MM.1S (cell line): ENCODE measurements at regions not wholly inside any gene's neighbourhood (a gene's known extent, or its start where the extent isn't known, plus 50 kb on each side); places are given as distances from the start of the nearest gene placed in this dataset.

ENCODE experiments used
- DNase-seq: peaks from one replicate; pipeline ENCODE4 v3.0.0-alpha.2; 2015
- H2AFZ ChIP-seq: fragments of 300-600 bp; sonication (generic); 2 replicates; pipeline ENCODE4 v1.6.0; 2016; ENCODE audit warnings: antibody characterized with exemption, low read length
- H3F3A ChIP-seq: fragments of 300-600 bp; sonication (generic); 2 replicates; pipeline ENCODE4 v1.6.1; 2016; ENCODE audit warnings: mild to moderate bottlenecking, antibody characterized with exemption, low read length, moderate library complexity, mixed read lengths; ENCODE audit not compliant: insufficient read depth
- H3K27ac ChIP-seq: fragments of 300-600 bp; sonication (generic); 2 replicates; pipeline ENCODE4 v1.5.1; 2016; ENCODE audit warnings: mild to moderate bottlenecking, low read length
- H3K27me3 ChIP-seq: fragments of 300-600 bp; sonication (generic); replicated peaks from 2 replicates; pipeline ENCODE4 v1.6.0; 2016; ENCODE audit warnings: low read length; ENCODE audit not compliant: insufficient read depth
- H3K36me3 ChIP-seq: fragments of 300-600 bp; sonication (generic); replicated peaks from 2 replicates; pipeline ENCODE4 v1.6.1; 2016; ENCODE audit warnings: mild to moderate bottlenecking, low read length, mixed read lengths; ENCODE audit not compliant: insufficient read depth
- H3K4me1 ChIP-seq: fragments of 300-600 bp; sonication (generic); 2 replicates; pipeline ENCODE4 v1.6.1; 2016; ENCODE audit warnings: low read length, mixed read lengths
- H3K4me2 ChIP-seq: fragments of 300-600 bp; sonication (generic); 2 replicates; pipeline ENCODE4 v1.6.0; 2016; ENCODE audit warnings: low read depth, low read length
- H3K4me3 ChIP-seq: fragments of 300-600 bp; sonication (generic); 2 replicates; pipeline ENCODE4 v1.5.1; 2016; ENCODE audit warnings: low read length, mixed read lengths
- H3K79me2 ChIP-seq: fragments of 300-600 bp; sonication (generic); 2 replicates; pipeline ENCODE4 v1.6.1; 2016; ENCODE audit warnings: mixed run types, low read length, mixed read lengths
- H3K9ac ChIP-seq: fragments of 300-600 bp; sonication (generic); 2 replicates; pipeline ENCODE4 v1.6.1; 2016; ENCODE audit warnings: low read length, mixed read lengths
- H3K9me2 ChIP-seq: fragments of 300-600 bp; sonication (generic); replicated peaks from 2 replicates; pipeline ENCODE4 v1.6.1; 2016; ENCODE audit warnings: mild to moderate bottlenecking, low read length, mixed read lengths; ENCODE audit not compliant: insufficient read depth
- H3K9me3 ChIP-seq: fragments of 300-600 bp; sonication (generic); replicated peaks from 2 replicates; pipeline ENCODE4 v1.6.1; 2016; ENCODE audit warnings: mild to moderate bottlenecking, low read length, mixed read lengths; ENCODE audit not compliant: insufficient read depth
- H4K20me1 ChIP-seq: fragments of 300-600 bp; sonication (generic); 2 replicates; pipeline ENCODE4 v1.6.1; 2016; ENCODE audit warnings: mild to moderate bottlenecking, low read length, moderate library complexity, mixed read lengths; ENCODE audit not compliant: insufficient read depth
- CTCF ChIP-seq: fragments of 300-600 bp; sonication (generic); IDR thresholded peaks from 2 replicates; pipeline ENCODE4 v1.5.1; 2016; ENCODE audit warnings: antibody characterized with exemption, low read length, mixed read lengths
- EZH2 ChIP-seq: fragments of 300-600 bp; sonication (generic); optimal IDR thresholded peaks from 2 replicates; pipeline ENCODE3; 2017; ENCODE audit warnings: low read depth, mild to moderate bottlenecking, antibody characterized with exemption, low read length, mixed read lengths
- EZH2phosphoT487 ChIP-seq: fragments of 300-600 bp; sonication (generic); IDR thresholded peaks from 2 replicates; pipeline ENCODE4 v1.6.1; 2018; ENCODE audit warnings: antibody characterized with exemption, low read length

GRCh38 chr20:12293900-12294299, 376.2 kb downstream of the BTBD3 start:
- Histone ChIP-seq H4K20me1 (no peaks in the 10 kb centered on the region), H2AFZ (no peak overlapping the region), H3K4me2 (no peak overlapping the region), H3K79me2 (no peaks in the 10 kb centered on the region), H3K4me1 (no peaks in the 10 kb centered on the region), H3K27me3 (no peaks in the 10 kb centered on the region), H3K9me3 (no peaks in the 10 kb centered on the region), H3K27ac (no peak overlapping the region), H3F3A (no peaks in the 10 kb centered on the region), H3K36me3 (no peaks in the 10 kb centered on the region), H3K9me2 (no peaks in the 10 kb centered on the region), H3K9ac (no peak overlapping the region), H3K4me3 (no peak overlapping the region)
- no peak for DNase-seq
- TF ChIP-seq EZH2phosphoT487, result no peak
- TF ChIP-seq EZH2, result no peak
- TF ChIP-seq CTCF, result no peak

GRCh38 chr20:12294678-12295077, 377.0 kb downstream of the BTBD3 start:
- no peaks in the 10 kb centered on the region for H3K4me1 ChIP-seq
- no peaks in the 10 kb centered on the region for H3K79me2 ChIP-seq
- H3K27me3 ChIP-seq, result no peaks in the 10 kb centered on the region
- no peak for DNase-seq
- H3K36me3 ChIP-seq, result no peaks in the 10 kb centered on the region
- H3K9me3 ChIP-seq, result no peaks in the 10 kb centered on the region
- no peak overlapping the region for H3K4me2 ChIP-seq
- no peaks in the 10 kb centered on the region for H3F3A ChIP-seq
- no peak overlapping the region for H2AFZ ChIP-seq
- no peaks in the 10 kb centered on the region for H4K20me1 ChIP-seq
- H3K4me3 ChIP-seq, result no peak overlapping the region
- no peak overlapping the region for H3K27ac ChIP-seq
- no peak overlapping the region for H3K9ac ChIP-seq
- H3K9me2 ChIP-seq, result no peaks in the 10 kb centered on the region
- TF ChIP-seq CTCF, result no peak
- TF ChIP-seq EZH2phosphoT487, result no peak
- TF ChIP-seq EZH2, result no peak

- Histone ChIP-seq H3K4me3 (no peak overlapping the region), H2AFZ (no peak overlapping the region), H3K27me3 (no peaks in the 10 kb centered on the region), H3K9me3 (no peaks in the 10 kb centered on the region), H3K9me2 (no peaks in the 10 kb centered on the region), H4K20me1 (no peaks in the 10 kb centered on the region), H3K79me2 (no peaks in the 10 kb centered on the region), H3K36me3 (no peaks in the 10 kb centered on the region), H3K4me2 (no peak overlapping the region), H3K27ac (no peak overlapping the region), H3K4me1 (no peaks in the 10 kb centered on the region), H3K9ac (no peak overlapping the region), H3F3A (no peaks in the 10 kb centered on the region)
- DNase-seq, result no peak
- TF ChIP-seq EZH2phosphoT487 (no peak), CTCF (no peak), EZH2 (no peak)
These were observed 387.7 kb downstream of the BTBD3 start for GRCh38 chr20:12305188-12305950.
